Neuronal stem cell (in vitro differentiated cells): ENCODE measurements at regions not wholly inside any gene's neighbourhood (a gene's known extent, or its start where the extent isn't known, plus 50 kb on each side); places are given as distances from the start of the nearest gene placed in this dataset.
A peak's percentile ranks its signal among the peaks of the same experiment; 100 is the strongest.

Experiments
- DNase-seq: peaks from one replicate; pipeline ENCODE4 v3.0.0-alpha.2; 2013; ENCODE audit warnings: low spot score
- H2AFZ ChIP-seq: one replicate; pipeline ENCODE4 v1.6.1; 2013; ENCODE audit warnings: mild to moderate bottlenecking, low read length, inconsistent platforms
- H2AK5ac ChIP-seq: 2 replicates; pipeline ENCODE4 v1.6.1; 2013; ENCODE audit warnings: low read depth, mild to moderate bottlenecking, inconsistent platforms, low read length, moderate library complexity, mixed read lengths
- H2BK120ac ChIP-seq: 2 replicates; pipeline ENCODE4 v1.6.1; 2013; ENCODE audit warnings: low read depth, mild to moderate bottlenecking, inconsistent platforms, low read length, moderate library complexity, mixed read lengths
- H2BK12ac ChIP-seq: one replicate; pipeline ENCODE4 v1.6.1; 2013; ENCODE audit warnings: low read length, inconsistent platforms
- H2BK15ac ChIP-seq: 2 replicates; pipeline ENCODE4 v1.6.1; 2013; ENCODE audit warnings: mild to moderate bottlenecking, low read length, inconsistent platforms, mixed read lengths
- H2BK5ac ChIP-seq: one replicate; pipeline ENCODE4 v1.6.1; 2013; ENCODE audit warnings: inconsistent platforms, mild to moderate bottlenecking, low read length, moderate library complexity
- H3K14ac ChIP-seq: one replicate; pipeline ENCODE4 v1.6.1; 2013; ENCODE audit warnings: low read length, inconsistent platforms
- H3K18ac ChIP-seq: 2 replicates; pipeline ENCODE4 v1.6.1; 2013; ENCODE audit warnings: low read length, inconsistent platforms
- H3K23ac ChIP-seq: 2 replicates; pipeline ENCODE4 v1.6.1; 2013; ENCODE audit warnings: low read depth, mild to moderate bottlenecking, mixed read lengths, low read length, inconsistent platforms; ENCODE audit not compliant: poor library complexity
- H3K27ac ChIP-seq: replicated peaks from 3 replicates; pipeline ENCODE4 v1.5.1; 2013; ENCODE audit warnings: low read length, inconsistent platforms
- H3K27me3 ChIP-seq, 3 experiments: 2 replicates each; pipeline ENCODE4 v1.6.1; 2013; ENCODE audit warnings: low read length in 3 of 3, mild to moderate bottlenecking in 2 of 3, inconsistent platforms in 1 of 3, low read depth in 1 of 3, mixed read lengths in 1 of 3, moderate library complexity in 1 of 3; ENCODE audit not compliant: control insufficient read depth in 3 of 3, insufficient read depth in 3 of 3
- H3K36me3 ChIP-seq, 2 donors: replicated peaks in 1 of 2; 2 replicates each; pipeline ENCODE4 v1.6.1; 2013; ENCODE audit warnings: low read length in 2 of 2; ENCODE audit not compliant: control insufficient read depth in 2 of 2, insufficient read depth in 2 of 2
- H3K4ac ChIP-seq: 2 replicates; pipeline ENCODE4 v1.6.1; 2013; ENCODE audit warnings: inconsistent platforms, mild to moderate bottlenecking, low read length, moderate library complexity
- H3K4me1 ChIP-seq, 2 donors: 1 replicate in 1 of 2; 2 replicates in 1 of 2; pipeline ENCODE4 v1.6.1; 2013; ENCODE audit warnings: low read length in 2 of 2, low read depth in 1 of 2; ENCODE audit not compliant: control insufficient read depth in 2 of 2, insufficient read depth in 1 of 2
- H3K4me2 ChIP-seq: one replicate; pipeline ENCODE4 v1.6.1; 2013; ENCODE audit warnings: mild to moderate bottlenecking, low read length, inconsistent platforms; ENCODE audit not compliant: insufficient read depth, poor library complexity, severe bottlenecking
- H3K4me3 ChIP-seq, 2 donors: 2 replicates each; pipeline ENCODE4 v1.5.1; 2013; ENCODE audit warnings: low read length in 2 of 2, mild to moderate bottlenecking in 2 of 2, inconsistent platforms in 1 of 2, moderate library complexity in 1 of 2
- H3K79me1 ChIP-seq: one replicate; pipeline ENCODE4 v1.6.1; 2013; ENCODE audit warnings: low read depth, mild to moderate bottlenecking, inconsistent platforms, low read length, moderate library complexity
- H3K9ac ChIP-seq: one replicate; pipeline ENCODE4 v1.6.1; 2013; ENCODE audit warnings: mild to moderate bottlenecking, low read depth, low read length, inconsistent platforms; ENCODE audit not compliant: poor library complexity
- H3K9me3 ChIP-seq, 2 donors: replicated peaks in 1 of 2; 2 replicates each; pipeline versions ENCODE3 to v1.6.1; 2013; ENCODE audit warnings: low read length in 2 of 2, mild to moderate bottlenecking in 2 of 2, inconsistent platforms in 1 of 2, low read depth in 1 of 2, mixed read lengths in 1 of 2, moderate library complexity in 1 of 2; ENCODE audit not compliant: control insufficient read depth in 2 of 2, insufficient read depth in 1 of 2
- H4K8ac ChIP-seq: one replicate; pipeline ENCODE4 v1.6.1; 2013; ENCODE audit warnings: low read depth, mild to moderate bottlenecking, inconsistent platforms, low read length, moderate library complexity
- H4K91ac ChIP-seq: one replicate; pipeline ENCODE4 v1.6.1; 2013; ENCODE audit warnings: low read length, low read depth, mild to moderate bottlenecking, inconsistent platforms; ENCODE audit not compliant: poor library complexity
- WGBS, 2 donors: extraction: QIAGEN DNeasy Blood & Tissue Kit; methylation state at CpG; one replicate each; pipeline ENCODE4 v1.1.7; 2013; ENCODE audit warnings: missing lambda C conversion rate in 2 of 2, mixed read lengths in 1 of 2; ENCODE audit not compliant: insufficient read length in 2 of 2, insufficient replicate concordance in 1 of 2; ENCODE audit errors: extremely low coverage in 2 of 2; 5-methylcytosine and 5-hydroxymethylcytosine counted together

- Histone ChIP-seq H3K36me3 (no peaks in the 10 kb centered on the region), H2BK5ac (no peak overlapping the region), H3K4me2 (no peak overlapping the region), H2AK5ac (no peak overlapping the region), H4K91ac (no peak overlapping the region), H3K79me1 (no peaks in the 10 kb centered on the region), H3K4ac (no peak overlapping the region), H3K23ac (no peak overlapping the region), H3K4me3 (no peak overlapping the region), H3K14ac (no peak overlapping the region), H2AFZ (peak overlapping the region; percentile 32), H3K27me3 (no peaks in the 10 kb centered on the region), H3K27ac (no peak overlapping the region), H2BK12ac (no peak overlapping the region), H3K4me1 (peaks cover 0 to 2% of the 10 kb centered on the region in 2 donors), H3K18ac (no peak overlapping the region), H2BK15ac (no peak overlapping the region), H3K9ac (no peak overlapping the region), H4K8ac (no peak overlapping the region), H2BK120ac (no peak overlapping the region), H3K9me3 (no peaks in the 10 kb centered on the region)
- no peak for DNase-seq
Observed at GRCh38 chr3:78277801-78278200, 1237.9 kb downstream of the ROBO2 start.

DNA sequence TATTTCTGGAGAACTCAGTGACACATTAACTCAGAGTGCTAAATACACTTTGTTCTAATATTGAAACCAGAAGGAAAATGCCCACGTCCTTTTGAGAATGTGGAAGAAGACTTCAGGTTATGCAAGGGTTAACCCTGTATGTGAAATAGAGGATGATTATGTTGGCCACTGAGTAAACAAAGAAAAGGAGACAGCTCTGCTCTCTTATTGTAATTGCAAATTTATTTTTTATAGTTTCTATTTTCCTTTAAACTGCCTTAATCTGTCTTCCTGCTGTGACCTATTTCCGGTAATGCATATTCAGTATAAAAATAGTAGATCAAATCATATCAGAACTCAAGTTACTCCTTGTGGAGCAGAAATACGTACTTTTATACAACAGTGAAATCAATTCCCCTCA, 1239.2 kb downstream of the ROBO2 start:
- H3K27me3 ChIP-seq = no peaks in the 10 kb centered on the region
- H2BK12ac ChIP-seq = no peak overlapping the region
- no peaks in the 10 kb centered on the region for H3K79me1 ChIP-seq
- DNase-seq = no peak
- H3K23ac ChIP-seq = no peak overlapping the region
- no peak overlapping the region for H3K14ac ChIP-seq
- no peaks in the 10 kb centered on the region for H3K36me3 ChIP-seq
- H4K8ac ChIP-seq = no peak overlapping the region
- no peak overlapping the region for H2BK5ac ChIP-seq
- H2BK120ac ChIP-seq = no peak overlapping the region
- H3K4ac ChIP-seq = no peak overlapping the region
- H3K4me1 ChIP-seq = peaks cover 0 to 2% of the 10 kb centered on the region in 2 donors
- H3K9ac ChIP-seq = no peak overlapping the region
- H4K91ac ChIP-seq = no peak overlapping the region
- H3K27ac ChIP-seq = no peak overlapping the region
- H2AK5ac ChIP-seq = no peak overlapping the region
- no peak overlapping the region for H3K4me2 ChIP-seq
- no peak overlapping the region for H3K18ac ChIP-seq
- no peak overlapping the region for H3K4me3 ChIP-seq
- no peak overlapping the region for H2AFZ ChIP-seq
- no peaks in the 10 kb centered on the region for H3K9me3 ChIP-seq
- no CpG with 5 or more reads among the region's 3 CpGs for WGBS, 2 donors
- no peak overlapping the region for H2BK15ac ChIP-seq

DNA sequence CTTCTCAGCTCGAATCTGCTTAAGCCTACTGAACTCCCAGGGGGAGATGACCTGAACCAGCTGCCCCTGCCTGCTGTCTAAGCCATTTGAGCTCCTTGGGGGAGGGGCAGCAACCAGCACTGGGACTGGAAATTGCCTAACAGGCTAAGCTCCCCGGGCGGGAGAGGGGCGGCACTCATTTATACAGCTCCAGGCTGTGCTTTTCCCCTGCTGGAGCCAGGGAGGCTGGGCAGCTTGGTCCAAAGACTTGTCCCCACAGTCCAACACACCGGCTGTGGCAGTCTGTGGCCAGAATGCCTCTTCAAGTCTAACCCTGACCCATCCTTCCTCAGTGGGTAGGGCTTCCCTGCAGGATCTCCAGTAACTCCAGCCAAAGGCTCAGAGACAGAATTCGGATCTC, 1241.5 kb downstream of the ROBO2 start:
- H2BK12ac ChIP-seq = no peak overlapping the region

DNA sequence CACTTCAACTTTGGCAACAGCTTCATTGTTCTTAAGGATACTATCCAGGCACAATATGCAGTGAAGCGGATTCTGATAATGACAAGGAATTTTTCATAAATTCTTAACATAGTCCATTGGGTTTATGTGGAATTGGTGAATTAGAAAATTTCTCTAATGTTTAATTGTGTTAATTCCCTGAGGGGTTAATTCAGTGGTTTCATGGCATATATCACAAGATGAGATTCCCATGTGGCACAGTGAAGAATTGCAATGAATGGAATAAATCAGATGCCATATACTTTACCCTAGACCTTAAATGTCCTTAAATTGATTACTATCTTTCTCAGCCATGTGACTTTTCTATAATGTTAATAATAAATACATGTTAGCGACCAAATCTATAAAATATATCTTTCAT, 1244.1 kb downstream of the ROBO2 start:
- peaks cover 0 to 5% of the 10 kb centered on the region in 2 donors for H3K4me1 ChIP-seq
- no peaks in the 10 kb centered on the region for H3K79me1 ChIP-seq
- H3K9ac ChIP-seq = no peak overlapping the region
- no peak overlapping the region for H3K4me2 ChIP-seq
- no peak overlapping the region for H3K14ac ChIP-seq
- no peak overlapping the region for H3K27ac ChIP-seq
- no peak overlapping the region for H2BK15ac ChIP-seq
- WGBS, 2 donors = no CpG with 5 or more reads among the region's 2 CpGs
- no peak overlapping the region for H3K4me3 ChIP-seq
- no peak for DNase-seq
- H3K36me3 ChIP-seq = no peaks in the 10 kb centered on the region
- H2AFZ ChIP-seq = no peak overlapping the region
- no peaks in the 10 kb centered on the region for H3K9me3 ChIP-seq
- H3K4ac ChIP-seq = no peak overlapping the region
- H2BK5ac ChIP-seq = no peak overlapping the region
- no peak overlapping the region for H2BK12ac ChIP-seq
- H4K91ac ChIP-seq = no peak overlapping the region
- no peak overlapping the region for H2AK5ac ChIP-seq
- H4K8ac ChIP-seq = no peak overlapping the region
- no peak overlapping the region for H3K23ac ChIP-seq
- H3K18ac ChIP-seq = no peak overlapping the region
- H2BK120ac ChIP-seq = no peak overlapping the region
- H3K27me3 ChIP-seq = no peaks in the 10 kb centered on the region

More for the DNA sequence above, 1241.5 kb downstream of the ROBO2 start:
- Histone ChIP-seq H3K14ac (no peak overlapping the region), H2AK5ac (no peak overlapping the region), H3K23ac (no peak overlapping the region), H3K4me3 (no peak overlapping the region), H2BK5ac (no peak overlapping the region), H3K4ac (no peak overlapping the region), H2AFZ (peak overlapping the region; percentile 57), H2BK120ac (no peak overlapping the region), H3K27ac (no peak overlapping the region), H4K8ac (no peak overlapping the region), H3K4me1 (peaks cover 2 to 5% of the 10 kb centered on the region in 2 donors), H3K4me2 (no peak overlapping the region), H3K9ac (no peak overlapping the region), H3K36me3 (no peaks in the 10 kb centered on the region), H3K18ac (peak overlapping the region; percentile 21), H4K91ac (no peak overlapping the region), H3K9me3 (no peaks in the 10 kb centered on the region), H2BK15ac (no peak overlapping the region), H3K27me3 (no peaks in the 10 kb centered on the region), H3K79me1 (no peaks in the 10 kb centered on the region)
- WGBS, 2 donors = no CpG with 5 or more reads among the region's 6 CpGs
- no peak for DNase-seq
